Caco-2 (cell line): ENCODE measurements at regions not wholly inside any gene's neighbourhood (a gene's known extent, or its start where the extent isn't known, plus 50 kb on each side); places are given as distances from the start of the nearest gene placed in this dataset.

ENCODE experiments used
- BruUV-seq: library from RNA; stranded (reverse); fragments of 400-500 nt; replicated peaks from 2 replicates; lab custom pipeline; 2021; lab: Mats Ljungman, UMichigan
- CTCF ChIA-PET: fragments of 300-600 bp; sonication (Branson Sonifier 250); formaldehyde crosslinking; loops from one replicate; lab custom pipeline; 2022; ENCODE audit warnings: antibody characterized with exemption; lab: Charles Lee
- POLR2A ChIA-PET: fragments of 300-600 bp; sonication (Branson Sonifier 250); formaldehyde crosslinking; loops from one replicate; lab custom pipeline; 2022; ENCODE audit warnings: antibody characterized with exemption; lab: Charles Lee
- DNase-seq, 2 experiments: peaks; one replicate each; pipeline versions ENCODE4 v3.0.0 to v3.0.0-alpha.2; 2020 to 2022
- H3K27me3 ChIP-seq: replicated peaks from 2 replicates; pipeline ENCODE4 v1.6.0; 2011; ENCODE audit warnings: low read length; ENCODE audit not compliant: control insufficient read depth, insufficient read depth
- H3K36me3 ChIP-seq: 2 replicates; pipeline ENCODE4 v1.5.1; 2011; ENCODE audit warnings: low read length; ENCODE audit not compliant: control insufficient read depth, insufficient read depth
- H3K4me1 ChIP-seq: fragments of 250-450 bp; sonication (Bioruptor Pico); 2 replicates; pipeline ENCODE4 v1.5.1; 2020; ENCODE audit warnings: mild to moderate bottlenecking
- H3K4me3 ChIP-seq: 2 replicates; pipeline ENCODE4 v1.5.1; 2011; ENCODE audit warnings: low read depth, mild to moderate bottlenecking, control low read depth, low read length
- H3K9me3 ChIP-seq: fragments of 250-450 bp; sonication (Bioruptor Pico); 2 replicates; pipeline ENCODE4 v1.5.1; 2020; ENCODE audit warnings: mild to moderate bottlenecking, moderate library complexity
- H3K27ac Mint-ChIP-seq: one replicate; pipeline ENCODE4 v1.8.0; 2022; ENCODE audit warnings: mixed read lengths; ENCODE audit not compliant: unreplicated experiment
- H3K27me3 Mint-ChIP-seq: one replicate; pipeline ENCODE4 v1.8.0; 2022; ENCODE audit warnings: mixed read lengths; ENCODE audit not compliant: insufficient read depth, unreplicated experiment
- H3K36me3 Mint-ChIP-seq: one replicate; pipeline ENCODE4 v1.8.0; 2022; ENCODE audit warnings: mild to moderate bottlenecking, mixed read lengths; ENCODE audit not compliant: insufficient read depth, unreplicated experiment
- H3K4me1 Mint-ChIP-seq: one replicate; pipeline ENCODE4 v1.8.0; 2022; ENCODE audit warnings: low read depth, mixed read lengths; ENCODE audit not compliant: unreplicated experiment
- H3K4me3 Mint-ChIP-seq: one replicate; pipeline ENCODE4 v1.8.0; 2022; ENCODE audit warnings: mild to moderate bottlenecking, moderate library complexity, mixed read lengths; ENCODE audit not compliant: unreplicated experiment
- H3K9me3 Mint-ChIP-seq: one replicate; pipeline ENCODE4 v1.8.0; 2022; ENCODE audit warnings: mixed read lengths; ENCODE audit not compliant: unreplicated experiment
- CTCF ChIP-seq, 2 experiments: fragments of 200-600 bp in 1 of 2; IDR thresholded peaks; 1 replicate in 1 of 2; 2 replicates in 1 of 2; pipeline versions ENCODE4 v1.5.1 to v1.8.0; 2011 to 2022; ENCODE audit warnings: antibody characterized with exemption in 1 of 2, control low read depth in 1 of 2, inconsistent platforms in 1 of 2, low read depth in 1 of 2, low read length in 1 of 2, mild to moderate bottlenecking in 1 of 2, moderate library complexity in 1 of 2; ENCODE audit not compliant: insufficient read depth in 1 of 2, severe bottlenecking in 1 of 2, unreplicated experiment in 1 of 2
- intact Hi-C: fragments of 100-400 bp; cut with micrococcal nuclease; formaldehyde crosslinking; loops from one replicate; pipeline ENCODE4 v1.10.0; 2022; ENCODE audit not compliant: unreplicated experiment

GRCh38 chr16:52016387-52016786 lies 530.6 kb downstream of the TOX3 start:
- Histone ChIP-seq H3K27me3 (no peaks in the 10 kb centered on the region), H3K4me3 (no peak overlapping the region), H3K9me3 (peaks cover 10% of the 10 kb centered on the region), H3K36me3 (no peaks in the 10 kb centered on the region), H3K4me1 (no peaks in the 10 kb centered on the region)
- no peaks in the 10 kb centered on the region for H3K4me1 Mint-ChIP-seq
- POLR2A ChIA-PET, result no interaction called here
- intact Hi-C loops, result no loop called here
- CTCF ChIA-PET, result no interaction called here
- TF ChIP-seq CTCF (IDR thresholded peaks at IDR 0.05; ENCODE audit: insufficient read depth in 1 of 2, low read depth in 1 of 2, low read length in 1 of 2, severe bottlenecking in 1 of 2, unreplicated experiment in 1 of 2), result no peak
- peaks cover 44% of the 10 kb centered on the region for H3K9me3 Mint-ChIP-seq
- no peak overlapping the region for H3K4me3 Mint-ChIP-seq
- DNase-seq, result no peak
- H3K27me3 Mint-ChIP-seq, result peaks cover 3% of the 10 kb centered on the region
- no TSS peak for BruUV-seq
- H3K36me3 Mint-ChIP-seq, result no peaks in the 10 kb centered on the region
- H3K27ac Mint-ChIP-seq, result no peak overlapping the region

- Histone ChIP-seq H3K9me3 (no peaks in the 10 kb centered on the region), H3K27me3 (no peaks in the 10 kb centered on the region), H3K4me3 (no peak overlapping the region), H3K4me1 (no peaks in the 10 kb centered on the region), H3K36me3 (no peaks in the 10 kb centered on the region)
- Mint-ChIP-seq H3K36me3 (no peaks in the 10 kb centered on the region), H3K27me3 (peaks cover 2% of the 10 kb centered on the region), H3K4me1 (no peaks in the 10 kb centered on the region), H3K9me3 (no peaks in the 10 kb centered on the region), H3K27ac (no peak overlapping the region), H3K4me3 (no peak overlapping the region)
- no TSS peak for BruUV-seq
- CTCF ChIA-PET, result no interaction called here
- TF ChIP-seq CTCF (IDR thresholded peaks at IDR 0.05; ENCODE audit: insufficient read depth in 1 of 2, low read depth in 1 of 2, low read length in 1 of 2, severe bottlenecking in 1 of 2, unreplicated experiment in 1 of 2), result no peak
- POLR2A ChIA-PET, result no interaction called here
- DNase-seq, result no peak
- intact Hi-C loops, result no loop called here
These were observed 541.4 kb downstream of the TOX3 start for GRCh38 chr16:52005551-52005950.

GRCh38 chr16:52004343-52004742 lies 542.6 kb downstream of the TOX3 start:
- CTCF ChIA-PET, result no interaction called here

More at GRCh38 chr16:52004343-52004742, 542.6 kb downstream of the TOX3 start:
- Mint-ChIP-seq H3K27ac (no peak overlapping the region), H3K4me1 (no peaks in the 10 kb centered on the region), H3K36me3 (no peaks in the 10 kb centered on the region), H3K9me3 (no peaks in the 10 kb centered on the region), H3K4me3 (no peak overlapping the region), H3K27me3 (no peaks in the 10 kb centered on the region)
- Histone ChIP-seq H3K4me3 (no peak overlapping the region), H3K36me3 (no peaks in the 10 kb centered on the region), H3K27me3 (no peaks in the 10 kb centered on the region), H3K9me3 (no peaks in the 10 kb centered on the region), H3K4me1 (no peaks in the 10 kb centered on the region)
- BruUV-seq, result no TSS peak
- intact Hi-C loops, result no loop called here
- no peak for TF ChIP-seq CTCF (IDR thresholded peaks at IDR 0.05; ENCODE audit: insufficient read depth in 1 of 2, low read depth in 1 of 2, low read length in 1 of 2, severe bottlenecking in 1 of 2, unreplicated experiment in 1 of 2)
- DNase-seq, result no peak
- POLR2A ChIA-PET, result no interaction called here
